Neural progenitor cell (in vitro differentiated cells): ENCODE measurements at regions not wholly inside any gene's neighbourhood (a gene's known extent, or its start where the extent isn't known, plus 50 kb on each side); places are given as distances from the start of the nearest gene placed in this dataset.

ENCODE experiments used
- DNase-seq: peaks from one replicate; pipeline ENCODE4 v3.0.0-alpha.2; 2016; ENCODE audit warnings: low spot score
- H2AFZ ChIP-seq: fragments of 200-600 bp; sonication (generic); replicated peaks from 2 replicates; pipeline ENCODE4 v1.6.1; 2016; ENCODE audit warnings: antibody characterized with exemption
- H3F3A ChIP-seq: fragments of 200-600 bp; sonication (generic); 2 replicates; pipeline ENCODE4 v1.6.1; 2016; ENCODE audit warnings: antibody characterized with exemption, low read depth
- H3K27ac ChIP-seq: fragments of 200-600 bp; sonication (generic); 2 replicates; pipeline ENCODE4 v1.5.1; 2016; ENCODE audit warnings: mild to moderate bottlenecking
- H3K27me3 ChIP-seq: fragments of 200-600 bp; sonication (generic); 2 replicates; pipeline ENCODE4 v1.6.1; 2016; ENCODE audit warnings: mild to moderate bottlenecking, moderate library complexity
- H3K36me3 ChIP-seq: fragments of 200-600 bp; sonication (generic); 2 replicates; pipeline ENCODE4 v1.5.1; 2016
- H3K4me1 ChIP-seq: fragments of 200-600 bp; sonication (generic); 2 replicates; pipeline ENCODE4 v1.6.1; 2016; ENCODE audit warnings: mixed run types
- H3K4me2 ChIP-seq: fragments of 200-600 bp; sonication (generic); 2 replicates; pipeline ENCODE4 v1.6.1; 2016
- H3K4me3 ChIP-seq: fragments of 200-600 bp; sonication (generic); 2 replicates; pipeline ENCODE4 v1.5.1; 2016
- H3K79me2 ChIP-seq: fragments of 200-600 bp; sonication (generic); 2 replicates; pipeline ENCODE4 v1.6.1; 2016; ENCODE audit warnings: low read depth
- H3K9ac ChIP-seq: fragments of 200-600 bp; sonication (generic); 2 replicates; pipeline ENCODE4 v1.6.1; 2016
- H3K9me3 ChIP-seq: fragments of 200-600 bp; sonication (generic); 2 replicates; pipeline ENCODE4 v1.5.1; 2016; ENCODE audit warnings: low read depth
- H4K20me1 ChIP-seq: fragments of 200-600 bp; sonication (generic); 2 replicates; pipeline ENCODE4 v1.6.1; 2016; ENCODE audit warnings: low read depth
- H3K27ac Mint-ChIP-seq: 3 replicates; pipeline ENCODE4 v1.8.0; 2021; ENCODE audit warnings: mixed read lengths
- H3K27me3 Mint-ChIP-seq: 2 replicates; pipeline ENCODE4 v1.8.0; 2022; ENCODE audit warnings: low read depth, mild to moderate bottlenecking, inconsistent platforms, moderate library complexity, mixed read lengths; ENCODE audit not compliant: insufficient read depth
- H3K36me3 Mint-ChIP-seq: 3 replicates; pipeline ENCODE4 v1.8.0; 2021; ENCODE audit warnings: mixed read lengths
- H3K4me1 Mint-ChIP-seq: 3 replicates; pipeline ENCODE4 v1.8.0; 2021; ENCODE audit warnings: mixed read lengths
- H3K4me3 Mint-ChIP-seq: 3 replicates; pipeline ENCODE4 v1.8.0; 2021; ENCODE audit warnings: mild to moderate bottlenecking, moderate library complexity, mixed read lengths
- H3K9me3 Mint-ChIP-seq: 3 replicates; pipeline ENCODE4 v1.8.0; 2020; ENCODE audit warnings: mixed read lengths
- CTCF ChIP-seq: fragments of 200-600 bp; sonication (generic); IDR thresholded peaks from 2 replicates; pipeline ENCODE4 v1.5.1; 2017; ENCODE audit warnings: antibody characterized with exemption, mild to moderate bottlenecking
- EZH2 ChIP-seq: fragments of 200-600 bp; sonication (generic); IDR thresholded peaks from 2 replicates; pipeline ENCODE4 v1.6.1; 2017; ENCODE audit warnings: antibody characterized with exemption, mild to moderate bottlenecking, moderate library complexity
- EZH2phosphoT487 ChIP-seq: fragments of 200-600 bp; sonication (generic); IDR thresholded peaks from 2 replicates; pipeline ENCODE4 v1.6.1; 2017; ENCODE audit warnings: antibody characterized with exemption

GRCh38 chr6:67567842-67568241 lies 1067.2 kb upstream of the ADGRB3 start:
- Mint-ChIP-seq H3K9me3 (no peaks in the 10 kb centered on the region), H3K27ac (no peak overlapping the region), H3K4me1 (no peaks in the 10 kb centered on the region), H3K4me3 (no peak overlapping the region), H3K27me3 (no peaks in the 10 kb centered on the region), H3K36me3 (no peaks in the 10 kb centered on the region)
- no peak overlapping the region for H3K9ac ChIP-seq
- no peak overlapping the region for H3K4me2 ChIP-seq
- no peak overlapping the region for H2AFZ ChIP-seq
- TF ChIP-seq EZH2 = no peak
- no peak for TF ChIP-seq CTCF
- no peak for TF ChIP-seq EZH2phosphoT487
- no peaks in the 10 kb centered on the region for H3K79me2 ChIP-seq
- H3K4me1 ChIP-seq = no peaks in the 10 kb centered on the region
- H3K9me3 ChIP-seq = no peaks in the 10 kb centered on the region
- no peaks in the 10 kb centered on the region for H4K20me1 ChIP-seq
- DNase-seq = no peak
- H3K36me3 ChIP-seq = no peaks in the 10 kb centered on the region
- no peaks in the 10 kb centered on the region for H3K27me3 ChIP-seq
- no peak overlapping the region for H3K27ac ChIP-seq
- no peaks in the 10 kb centered on the region for H3F3A ChIP-seq
- no peak overlapping the region for H3K4me3 ChIP-seq

- H3K36me3 ChIP-seq = no peaks in the 10 kb centered on the region
- H2AFZ ChIP-seq = no peak overlapping the region
- H3K4me3 Mint-ChIP-seq = no peak overlapping the region
- H4K20me1 ChIP-seq = no peaks in the 10 kb centered on the region
- H3K4me3 ChIP-seq = no peak overlapping the region
- TF ChIP-seq EZH2 (no peak), EZH2phosphoT487 (no peak), CTCF (no peak)
- no peaks in the 10 kb centered on the region for H3K9me3 Mint-ChIP-seq
- H3K4me1 Mint-ChIP-seq = no peaks in the 10 kb centered on the region
- no peak overlapping the region for H3K9ac ChIP-seq
- no peak overlapping the region for H3K27ac Mint-ChIP-seq
- H3K79me2 ChIP-seq = no peaks in the 10 kb centered on the region
- peaks cover 2% of the 10 kb centered on the region for H3K27me3 Mint-ChIP-seq
- DNase-seq = no peak
- no peaks in the 10 kb centered on the region for H3K36me3 Mint-ChIP-seq
- no peaks in the 10 kb centered on the region for H3K4me1 ChIP-seq
- H3K4me2 ChIP-seq = no peak overlapping the region
- H3K27me3 ChIP-seq = no peaks in the 10 kb centered on the region
- no peaks in the 10 kb centered on the region for H3F3A ChIP-seq
- H3K27ac ChIP-seq = no peak overlapping the region
- no peaks in the 10 kb centered on the region for H3K9me3 ChIP-seq
Measured at GRCh38 chr6:67563671-67564070, 1071.4 kb upstream of the ADGRB3 start.

GRCh38 chr6:67560068-67560467 lies 1075.0 kb upstream of the ADGRB3 start:
- TF ChIP-seq EZH2phosphoT487 (no peak), EZH2 (no peak), CTCF (no peak)

More at GRCh38 chr6:67560068-67560467, 1075.0 kb upstream of the ADGRB3 start:
- Histone ChIP-seq H3K4me1 (no peaks in the 10 kb centered on the region), H3K4me3 (no peak overlapping the region), H3K4me2 (no peak overlapping the region), H3F3A (no peaks in the 10 kb centered on the region), H4K20me1 (no peaks in the 10 kb centered on the region), H3K79me2 (no peaks in the 10 kb centered on the region), H2AFZ (no peak overlapping the region), H3K9me3 (no peaks in the 10 kb centered on the region), H3K36me3 (no peaks in the 10 kb centered on the region), H3K9ac (no peak overlapping the region), H3K27ac (no peak overlapping the region), H3K27me3 (no peaks in the 10 kb centered on the region)
- H3K4me3 Mint-ChIP-seq = no peak overlapping the region
- DNase-seq = no peak
- H3K36me3 Mint-ChIP-seq = no peaks in the 10 kb centered on the region
- H3K27ac Mint-ChIP-seq = no peak overlapping the region
- peaks cover 2% of the 10 kb centered on the region for H3K27me3 Mint-ChIP-seq
- no peaks in the 10 kb centered on the region for H3K4me1 Mint-ChIP-seq
- no peaks in the 10 kb centered on the region for H3K9me3 Mint-ChIP-seq
